ENCODE measurements at regions not wholly inside any gene's neighbourhood (a gene's known extent, or its start where the extent isn't known, plus 50 kb on each side); places are given as distances from the start of the nearest gene placed in this dataset.

- TF ChIP-seq EP300 (IDR thresholded peaks at IDR 0.05): no peak
- TF ChIP-seq USF2 (IDR thresholded peaks at IDR 0.05): no peak
- no peak for TF ChIP-seq CBX8 (IDR thresholded peaks at IDR 0.05)
- TF ChIP-seq EHMT2 (IDR thresholded peaks at IDR 0.05; ENCODE audit: low read depth): no peak
- TF ChIP-seq ELK1 (IDR thresholded peaks at IDR 0.05; ENCODE audit: low read depth, low read length): no peak
- TF ChIP-seq CTCF (IDR thresholded peaks at IDR 0.05): no peak
- TF ChIP-seq ZFP36 (IDR thresholded peaks at IDR 0.05; ENCODE audit: borderline replicate concordance, partially characterized antibody): no peak
- no peak for TF ChIP-seq PBX3 (IDR thresholded peaks at IDR 0.05)
- no peak for TF ChIP-seq REST (IDR thresholded peaks at IDR 0.05)
- TF ChIP-seq MAZ (IDR thresholded peaks at IDR 0.05; ENCODE audit: borderline replicate concordance, low read depth, low read length): no peak
- TF ChIP-seq MAX (IDR thresholded peaks at IDR 0.05): no peak
- no peak for TF ChIP-seq MAFK (IDR thresholded peaks at IDR 0.05; ENCODE audit: partially characterized antibody)
- no peak for TF ChIP-seq HDAC2 (IDR thresholded peaks at IDR 0.05)
- no peak for TF ChIP-seq RARB (CRISPR knock-in tag; IDR thresholded peaks at IDR 0.05)
These were observed 505.4 kb downstream of the TMEM114 start for GRCh38 chr16:8084882-8085281.

Data from A549 (cell line).